Stomach (tissue), 4 donors: ENCODE measurements at regions not wholly inside any gene's neighbourhood (a gene's known extent, or its start where the extent isn't known, plus 50 kb on each side); places are given as distances from the start of the nearest gene placed in this dataset.
"Not testable (repeated sequence)": the region's sequence is repeated elsewhere in the genome, so short reads cannot be mapped to it uniquely, and the experiment has no call there.

Source experiments
- EP300 ChIP-seq: sonication (generic); formaldehyde crosslinking; IDR thresholded peaks from one replicate; pipeline ENCODE4 v1.6.1; 2017; ENCODE audit warnings: antibody characterized with exemption
- POLR2A ChIP-seq, 4 donors: fragments of 450-650 bp; IDR thresholded peaks; one replicate each; pipeline ENCODE4 v1.6.1; 2016; ENCODE audit warnings: antibody characterized with exemption in 4 of 4, control low read depth in 2 of 4, mild to moderate bottlenecking in 1 of 4, moderate library complexity in 1 of 4
- TF ChIP-seq, protein P1 (sequence below), 7 experiments: fragments of 450-650 bp in 4 of 7; fragments of 200-600 bp in 3 of 7; sonication (generic) in 3 of 7; IDR thresholded peaks; one replicate each; pipeline ENCODE4 v1.5.1; 2016 to 2019; ENCODE audit warnings: antibody characterized with exemption in 7 of 7, control low read depth in 2 of 7, mild to moderate bottlenecking in 1 of 7

DNA sequence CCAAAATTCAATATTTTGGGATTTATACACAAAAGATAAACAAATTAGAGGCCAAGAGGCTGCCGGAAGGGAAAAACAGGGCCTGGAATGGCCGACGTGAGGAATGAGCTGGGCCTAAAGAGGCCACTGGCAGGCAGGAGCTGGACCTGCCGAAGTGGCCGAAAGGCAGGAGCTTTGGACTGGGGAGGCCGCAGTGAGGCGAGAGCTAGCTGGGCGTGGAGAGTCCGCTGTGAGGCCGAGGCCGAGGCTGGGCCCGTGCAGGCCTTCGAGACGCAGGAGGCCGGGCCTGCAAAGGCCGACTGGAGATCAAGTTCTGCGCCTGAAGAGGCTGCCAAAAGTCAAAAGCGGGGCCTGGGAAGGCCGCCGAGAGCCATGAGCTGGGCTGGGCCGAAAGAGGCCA, 316.5 kb downstream of the OR4F29 start:
- TF ChIP-seq, protein P1, sequence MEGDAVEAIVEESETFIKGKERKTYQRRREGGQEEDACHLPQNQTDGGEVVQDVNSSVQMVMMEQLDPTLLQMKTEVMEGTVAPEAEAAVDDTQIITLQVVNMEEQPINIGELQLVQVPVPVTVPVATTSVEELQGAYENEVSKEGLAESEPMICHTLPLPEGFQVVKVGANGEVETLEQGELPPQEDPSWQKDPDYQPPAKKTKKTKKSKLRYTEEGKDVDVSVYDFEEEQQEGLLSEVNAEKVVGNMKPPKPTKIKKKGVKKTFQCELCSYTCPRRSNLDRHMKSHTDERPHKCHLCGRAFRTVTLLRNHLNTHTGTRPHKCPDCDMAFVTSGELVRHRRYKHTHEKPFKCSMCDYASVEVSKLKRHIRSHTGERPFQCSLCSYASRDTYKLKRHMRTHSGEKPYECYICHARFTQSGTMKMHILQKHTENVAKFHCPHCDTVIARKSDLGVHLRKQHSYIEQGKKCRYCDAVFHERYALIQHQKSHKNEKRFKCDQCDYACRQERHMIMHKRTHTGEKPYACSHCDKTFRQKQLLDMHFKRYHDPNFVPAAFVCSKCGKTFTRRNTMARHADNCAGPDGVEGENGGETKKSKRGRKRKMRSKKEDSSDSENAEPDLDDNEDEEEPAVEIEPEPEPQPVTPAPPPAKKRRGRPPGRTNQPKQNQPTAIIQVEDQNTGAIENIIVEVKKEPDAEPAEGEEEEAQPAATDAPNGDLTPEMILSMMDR (IDR thresholded peaks at IDR 0.05): not testable (repeated sequence)
- not testable (repeated sequence) for TF ChIP-seq POLR2A (IDR thresholded peaks at IDR 0.05); EP300
